ENCODE measurements at regions not wholly inside any gene's neighbourhood (a gene's known extent, or its start where the extent isn't known, plus 50 kb on each side); places are given as distances from the start of the nearest gene placed in this dataset.

- no peak for DNase-seq (ENCODE audit: low read depth)
Measured at GRCh38 chr9:105861972-105862371, 167.6 kb downstream of the TMEM38B start.

DNA sequence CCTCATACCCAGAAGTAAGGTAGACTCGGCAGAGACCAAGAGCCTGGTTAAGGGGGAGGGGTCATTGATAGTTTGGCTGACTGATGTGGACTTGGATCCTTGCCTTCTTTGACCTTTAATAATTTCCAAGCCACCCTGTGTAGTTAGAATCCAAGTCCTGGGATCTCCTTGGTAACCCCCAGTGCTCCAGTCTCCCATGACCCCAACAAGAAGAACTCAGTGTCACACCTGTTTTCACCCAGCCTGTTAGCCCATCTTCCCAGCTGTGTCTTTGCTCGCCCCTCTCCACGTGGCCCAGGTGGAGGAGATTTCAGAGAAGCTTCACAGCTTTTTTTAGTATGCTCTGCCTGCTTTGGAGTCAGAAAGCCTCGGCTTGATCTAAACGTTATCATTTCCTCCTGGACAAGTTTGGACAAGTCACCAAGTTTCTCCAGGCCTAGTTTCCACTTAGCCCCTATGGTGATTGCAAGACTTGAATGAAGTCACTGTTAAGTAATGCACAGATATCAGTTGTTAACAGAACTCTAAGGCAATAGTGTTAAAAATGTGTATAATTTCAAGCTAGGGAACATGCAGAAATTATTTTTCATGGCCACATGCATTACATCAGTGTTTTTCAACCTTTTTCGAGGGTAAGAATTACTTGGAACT, 170.0 kb downstream of the TMEM38B start:
- no peak for DNase-seq (ENCODE audit: low read depth)

DNA sequence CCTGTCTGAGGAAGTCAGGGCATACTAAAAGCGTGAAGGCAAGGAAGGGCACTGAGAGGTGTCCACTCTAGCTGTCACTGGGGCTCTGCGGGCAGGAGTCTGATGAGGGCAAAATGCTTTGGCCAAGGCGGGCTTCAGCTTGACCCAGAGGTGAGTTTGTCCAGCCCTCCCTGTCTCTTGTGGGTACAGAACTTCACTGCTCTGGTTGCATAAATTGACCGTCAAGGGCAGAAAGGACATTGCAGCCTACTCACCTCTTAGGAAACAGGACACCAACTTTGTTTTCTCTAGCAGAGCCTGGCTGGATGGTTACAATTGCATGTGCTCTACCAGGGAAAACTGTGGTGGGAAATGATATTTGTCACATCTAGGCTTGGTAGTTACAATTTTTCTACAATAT, 170.9 kb downstream of the TMEM38B start:
- DNase-seq (ENCODE audit: low read depth), result no peak

- no peak for DNase-seq (ENCODE audit: low read depth)
Measured at GRCh38 chr9:105871540-105871939, 177.2 kb downstream of the TMEM38B start.

- DNase-seq (ENCODE audit: low read depth), result no peak
Measured at GRCh38 chr9:105873801-105874200, 179.5 kb downstream of the TMEM38B start.

- DNase-seq (ENCODE audit: low read depth), result no peak
Measured at GRCh38 chr9:105877721-105878120, 183.4 kb downstream of the TMEM38B start.

GRCh38 chr9:105879181-105879580, 184.8 kb downstream of the TMEM38B start:
- no peak for DNase-seq (ENCODE audit: low read depth)

DNA sequence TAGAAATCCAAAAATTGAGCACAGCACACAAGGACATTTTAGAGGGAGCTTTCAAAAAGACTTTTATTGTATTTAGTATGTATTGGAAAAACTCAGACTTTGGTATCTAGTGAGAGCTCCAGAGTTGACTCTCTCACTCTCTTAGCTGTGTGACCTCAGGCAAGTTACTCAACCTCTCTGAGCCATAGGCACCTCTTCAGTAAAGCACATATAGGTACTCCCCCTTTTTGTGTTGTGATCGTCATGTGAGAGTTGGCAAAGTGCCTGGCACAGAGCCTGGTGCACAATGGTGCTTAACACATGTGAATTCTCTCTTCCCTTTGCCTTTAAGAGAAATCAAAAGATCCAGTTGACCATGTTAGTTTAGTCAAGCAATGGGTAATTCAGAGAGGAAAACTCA, 186.2 kb downstream of the TMEM38B start:
- no peak for DNase-seq (ENCODE audit: low read depth)

GRCh38 chr9:105881021-105881420, 186.7 kb downstream of the TMEM38B start:
- no peak for DNase-seq (ENCODE audit: low read depth)

- DNase-seq (ENCODE audit: low read depth), result peak; percentile 10
Measured at GRCh38 chr9:105881654-105882349, 187.5 kb downstream of the TMEM38B start.

- DNase-seq (ENCODE audit: low read depth), result no peak
Measured at GRCh38 chr9:105883847-105884246, 189.5 kb downstream of the TMEM38B start.

DNA sequence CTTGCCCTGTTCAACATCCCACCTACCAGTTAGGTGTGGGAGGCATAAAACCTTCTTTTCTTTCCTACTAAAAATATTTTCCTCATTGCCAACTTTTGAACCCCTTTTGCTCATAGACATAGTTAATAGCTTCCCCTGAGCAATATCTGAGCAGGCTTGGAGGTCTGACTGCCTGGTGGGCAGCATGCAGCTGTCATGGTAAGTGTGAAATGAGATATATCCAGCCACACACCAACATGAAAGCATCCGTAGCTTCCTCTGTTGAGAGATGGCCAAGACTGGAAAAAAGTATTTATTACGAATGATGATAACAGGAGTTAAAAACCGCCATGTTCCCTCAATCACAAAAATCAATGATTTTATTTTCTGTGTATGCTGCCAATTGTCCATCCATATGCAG, 190.1 kb downstream of the TMEM38B start:
- no peak for DNase-seq (ENCODE audit: low read depth)

DNA sequence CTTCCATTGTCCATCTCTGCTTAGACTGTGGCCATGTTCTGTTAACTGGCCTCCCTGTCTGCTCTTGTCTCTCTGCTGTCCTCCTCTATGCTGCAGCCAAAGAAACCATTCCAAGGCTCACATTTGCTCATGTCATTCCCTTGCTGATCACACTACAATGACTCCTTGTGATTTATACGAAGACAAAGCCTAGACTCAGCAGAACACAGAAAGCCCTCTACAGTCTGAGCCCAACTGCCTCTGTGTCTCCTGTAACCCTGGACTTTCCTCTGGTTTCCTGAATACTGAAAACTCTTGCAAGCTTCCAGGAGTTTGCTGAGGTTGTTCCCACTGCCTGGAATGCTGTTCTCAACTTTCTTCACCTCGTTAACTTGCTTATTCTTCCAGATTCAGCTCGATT, 191.8 kb downstream of the TMEM38B start:
- no peak for DNase-seq (ENCODE audit: low read depth)

DNA sequence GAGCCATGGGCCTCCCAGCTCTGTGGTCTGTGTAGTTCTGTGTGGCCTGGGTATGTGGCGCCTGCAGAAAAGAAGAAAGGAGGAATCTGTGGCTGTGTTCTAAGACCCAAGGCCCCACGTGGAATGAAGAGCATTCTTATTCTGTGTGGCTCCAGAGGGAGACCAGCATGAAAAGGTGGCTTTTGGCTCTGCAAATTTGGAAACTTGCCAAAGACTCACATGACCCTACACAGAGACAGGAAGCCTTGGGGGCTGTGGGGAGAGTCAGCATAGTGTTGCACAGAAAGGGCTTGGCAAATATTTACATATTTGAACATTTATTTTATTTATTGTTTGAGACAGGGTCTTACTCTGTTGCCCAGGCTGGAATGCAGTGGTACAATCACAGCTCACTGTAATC, 193.3 kb downstream of the TMEM38B start:
- DNase-seq (ENCODE audit: low read depth), result no peak

GRCh38 chr9:105890046-105890822, 195.9 kb downstream of the TMEM38B start:
- DNase-seq (ENCODE audit: low read depth), result no peak

GRCh38 chr9:105900123-105900522, 205.8 kb downstream of the TMEM38B start:
- DNase-seq (ENCODE audit: low read depth), result no peak

DNA sequence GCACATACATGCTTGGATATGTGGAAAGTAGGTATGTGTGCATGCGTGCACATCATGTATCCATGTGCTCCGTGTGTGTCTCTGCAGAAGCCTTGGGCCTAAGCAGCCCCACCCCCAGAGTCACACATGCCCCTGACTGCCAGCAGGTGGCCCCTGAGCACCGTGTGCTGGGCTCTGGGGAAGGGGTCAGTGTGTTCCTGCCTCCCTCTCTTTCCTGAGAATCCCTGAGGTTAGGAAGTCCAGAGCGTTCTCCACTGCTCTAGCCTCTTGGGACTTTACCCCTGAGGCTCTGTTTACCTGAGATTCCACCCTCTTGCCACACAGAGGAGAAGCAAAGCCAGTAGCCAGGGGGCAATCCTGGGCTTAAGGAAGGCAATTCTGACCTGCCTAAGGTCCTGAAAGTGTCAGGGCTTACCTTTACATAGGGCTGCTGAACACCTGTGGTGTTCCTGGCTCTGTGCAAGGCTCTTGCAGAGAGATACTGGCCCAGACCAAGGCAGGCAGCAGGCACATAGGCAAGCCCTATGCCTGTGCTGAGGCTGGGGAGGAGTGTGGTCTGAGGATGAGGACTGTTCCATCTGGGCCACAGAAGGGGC, 207.3 kb downstream of the TMEM38B start:
- DNase-seq (ENCODE audit: low read depth), result no peak

DNA sequence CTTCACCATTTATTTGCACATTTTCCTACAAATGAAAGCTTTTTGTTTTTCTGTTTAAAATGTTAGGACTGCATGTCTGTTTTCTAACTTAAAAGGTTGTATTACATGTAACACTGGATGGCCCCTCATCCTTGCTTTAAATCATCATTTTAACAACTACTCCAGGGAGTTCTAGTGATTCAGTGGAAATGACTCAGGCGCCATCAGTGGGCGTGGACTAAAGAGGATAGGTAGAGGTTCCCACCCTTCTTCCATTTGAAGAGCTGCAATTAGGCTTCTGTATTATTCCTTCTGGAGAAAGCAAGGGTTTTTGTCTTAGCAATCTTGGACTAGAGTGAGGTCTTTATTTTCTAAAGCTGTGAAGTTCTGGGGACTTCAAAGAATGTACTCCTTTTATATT, 213.7 kb downstream of the TMEM38B start:
- DNase-seq (ENCODE audit: low read depth), result no peak

- no peak for DNase-seq (ENCODE audit: low read depth)
Measured at GRCh38 chr9:105911104-105911911, 217.0 kb downstream of the TMEM38B start.

DNA sequence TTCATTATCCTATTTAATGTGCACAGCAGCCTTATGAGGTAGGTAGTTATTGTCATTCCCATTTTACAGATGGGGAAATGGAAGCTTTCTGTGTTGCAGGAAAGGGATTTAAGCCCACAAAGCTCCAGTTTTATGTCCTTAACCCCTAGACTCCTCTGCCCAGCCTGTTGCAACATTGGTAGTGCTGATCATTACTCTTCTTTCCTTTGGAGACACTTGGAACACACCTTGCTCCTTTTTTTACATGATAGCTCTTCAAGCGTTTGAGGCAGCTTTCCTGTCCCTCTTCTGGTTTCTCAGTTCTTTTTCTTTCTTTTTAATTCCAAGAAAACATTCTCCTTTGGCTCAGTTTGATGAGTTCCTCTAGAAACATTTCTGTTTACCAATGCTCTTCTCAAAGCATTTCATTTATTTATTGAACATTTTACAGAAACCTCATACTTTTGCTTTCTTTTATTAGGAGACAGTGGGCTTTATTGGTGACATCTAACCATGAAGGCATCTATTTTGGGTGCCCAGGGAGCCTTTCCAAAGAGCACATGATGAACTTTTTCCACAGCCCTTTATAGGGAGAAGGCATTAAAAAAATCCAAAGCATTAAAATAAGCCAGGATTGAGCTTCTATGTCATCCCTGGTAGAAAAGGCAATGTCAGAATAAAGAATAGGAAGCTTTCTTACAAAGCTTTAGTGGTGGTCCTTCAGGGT, 218.0 kb downstream of the TMEM38B start:
- DNase-seq (ENCODE audit: low read depth), result no peak

- DNase-seq (ENCODE audit: low read depth), result no peak
Measured at GRCh38 chr9:105912863-105913516, 218.6 kb downstream of the TMEM38B start.

All from stimulated activated CD8-positive, alpha-beta memory T cell treated with anti-CD3 and anti-CD28 coated beads, Interleukin-15, amount 100 ng/mL, for 24 hours (primary cell).